Stimulated activated CD8-positive, alpha-beta memory T cell treated with anti-CD3 and anti-CD28 coated beads, Interleukin-7, amount 100 ng/mL, for 24 hours (primary cell): ENCODE measurements at regions not wholly inside any gene's neighbourhood (a gene's known extent, or its start where the extent isn't known, plus 50 kb on each side); places are given as distances from the start of the nearest gene placed in this dataset.
"Not testable (repeated sequence)": the region's sequence is repeated elsewhere in the genome, so short reads cannot be mapped to it uniquely, and the experiment has no call there.

Source experiments
- DNase-seq: peaks from one replicate; pipeline ENCODE4 v3.0.0-alpha.2; 2020; ENCODE audit warnings: low read depth

DNA sequence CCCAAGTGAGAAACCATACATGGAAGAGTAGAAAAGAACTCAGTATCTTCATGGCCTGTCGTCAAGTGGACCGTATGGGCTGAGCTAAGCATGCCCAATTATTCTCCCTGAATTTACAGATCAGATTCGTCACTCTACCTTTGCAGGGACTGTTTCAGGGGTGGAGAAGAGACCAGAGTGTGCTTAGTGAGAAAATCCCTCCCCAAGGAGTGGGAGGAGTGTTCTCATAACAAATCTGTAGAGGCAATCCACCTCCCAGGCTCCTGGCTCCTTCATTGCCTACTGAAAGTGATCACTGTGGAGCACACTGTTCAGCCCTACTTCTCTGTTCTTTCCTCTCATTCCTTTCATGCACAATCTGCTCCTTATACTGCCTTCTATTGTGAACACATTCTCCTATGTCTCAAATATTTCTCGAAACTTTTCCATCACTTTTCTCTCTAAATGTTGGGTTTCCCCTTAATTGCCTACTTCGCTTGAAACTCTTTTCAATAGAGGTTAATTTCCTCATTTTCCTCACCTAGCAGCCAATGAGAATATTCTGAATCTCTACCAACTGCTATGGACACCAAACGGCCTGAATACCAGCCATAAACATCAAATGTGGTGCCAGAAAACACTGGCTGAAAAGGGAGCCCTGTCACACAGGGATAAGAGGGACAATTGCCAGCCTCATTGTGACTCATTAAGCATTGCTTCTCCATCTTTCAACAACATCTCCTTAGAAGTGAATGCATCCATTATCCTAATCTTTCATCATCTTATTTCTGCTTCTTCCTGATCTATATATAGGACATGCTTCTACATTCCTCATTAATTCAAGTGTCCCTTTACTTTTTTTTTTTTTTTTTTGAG, 398.3 kb downstream of the UTRN start:
- DNase-seq: no peak

DNA sequence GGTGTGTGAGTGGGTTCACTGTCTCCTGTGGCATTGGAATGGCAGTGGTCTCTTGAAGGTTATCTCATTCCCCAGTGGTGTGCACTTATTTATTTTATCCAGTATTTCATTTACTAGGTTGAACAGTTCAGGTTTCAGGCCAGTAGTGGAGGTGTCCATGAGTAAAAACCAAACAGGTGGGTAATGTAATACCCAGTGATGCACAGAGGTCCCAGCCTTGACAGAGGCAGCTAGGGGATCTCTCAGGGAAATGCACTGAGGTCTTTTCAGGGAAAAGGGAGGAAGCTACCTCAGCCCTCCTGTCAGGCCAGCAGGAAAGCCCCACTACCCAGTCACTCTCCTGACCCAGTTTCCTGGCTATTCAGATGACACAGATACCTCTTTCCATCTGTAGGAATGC, 403.6 kb downstream of the UTRN start:
- DNase-seq: no peak

DNA sequence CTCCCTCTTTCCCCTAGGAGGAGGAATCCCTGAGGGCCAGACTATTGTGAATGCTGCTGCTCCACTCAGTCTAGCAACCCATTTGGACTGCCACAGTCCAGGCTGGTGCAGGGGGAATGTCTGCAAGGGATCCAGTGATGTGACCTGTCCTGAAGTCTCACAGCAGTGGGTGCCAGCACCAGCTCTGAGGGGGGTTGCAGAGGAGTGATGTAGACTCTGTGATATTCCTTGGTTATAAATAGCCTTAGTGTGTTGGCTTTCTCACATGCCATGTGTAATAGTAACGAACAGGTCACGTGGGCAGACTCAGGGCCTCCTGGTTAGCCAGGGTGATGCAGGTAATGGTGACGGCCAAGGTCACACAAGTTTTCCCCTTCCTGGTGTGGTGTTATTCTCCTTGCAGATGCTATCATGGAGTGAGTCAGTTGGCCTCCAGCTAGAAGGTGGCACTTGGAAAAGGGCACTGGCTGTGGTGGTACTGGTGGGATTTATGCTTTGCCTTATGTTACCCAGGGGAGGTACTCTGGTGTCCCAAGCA, 404.4 kb downstream of the UTRN start:
- no peak for DNase-seq

DNA sequence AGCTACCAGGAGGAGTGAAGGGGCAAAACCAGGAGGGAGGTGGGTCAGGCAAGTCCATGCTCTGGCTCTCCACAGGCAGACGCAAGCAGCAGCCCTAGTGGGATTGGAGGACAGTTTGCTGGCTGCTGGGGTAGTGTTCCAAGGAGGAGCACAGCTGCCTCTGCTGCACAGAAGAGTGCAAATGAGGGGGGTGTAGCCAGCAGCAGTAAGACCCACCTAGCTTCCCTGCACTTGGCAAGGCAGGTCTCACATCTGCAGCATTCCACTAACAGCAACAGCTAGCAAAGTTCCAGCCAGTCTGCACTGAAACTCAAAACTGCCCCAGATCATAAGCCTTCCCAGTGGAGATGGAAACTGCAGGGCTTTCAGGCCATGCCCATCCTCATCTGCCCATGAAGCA, 405.0 kb downstream of the UTRN start:
- no peak for DNase-seq

DNA sequence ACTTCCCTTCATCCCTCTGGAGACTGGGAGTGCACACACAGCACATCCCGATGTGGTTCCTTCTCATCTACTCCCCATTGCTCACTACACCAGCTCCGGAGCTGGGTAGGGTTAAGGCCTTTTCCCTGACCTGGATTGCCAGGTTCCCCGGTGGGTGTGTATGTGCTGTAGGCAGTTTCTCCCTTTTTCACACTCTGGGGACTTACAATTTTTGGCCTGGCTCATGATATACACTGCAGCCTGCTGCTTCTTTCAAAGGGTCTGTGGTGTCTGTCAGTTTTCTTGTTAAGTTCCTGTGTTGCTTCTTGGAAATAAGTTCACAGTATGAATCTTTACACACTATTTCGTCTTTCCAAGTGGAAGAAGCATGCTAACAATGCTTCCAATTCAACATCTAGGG, 405.5 kb downstream of the UTRN start:
- no peak for DNase-seq

DNA sequence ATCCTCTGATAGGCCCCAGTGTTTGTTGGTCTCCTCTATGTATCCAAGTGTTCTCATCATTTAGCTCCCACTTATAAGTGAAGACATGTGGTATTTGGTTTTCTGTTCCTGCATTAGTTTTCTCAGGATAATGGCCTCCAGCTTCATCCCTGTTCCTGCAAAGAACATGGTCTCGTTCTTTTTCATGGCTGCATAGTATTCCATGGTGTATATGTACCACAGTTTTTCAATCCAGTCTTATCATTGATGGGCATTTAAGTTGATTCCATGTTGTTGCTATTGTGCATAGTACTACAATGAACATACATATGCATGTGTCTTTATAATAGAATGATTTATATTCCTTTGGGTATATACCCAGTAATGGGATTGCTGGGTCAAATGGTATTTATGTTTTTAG, 406.9 kb downstream of the UTRN start:
- DNase-seq: not testable (repeated sequence)

DNA sequence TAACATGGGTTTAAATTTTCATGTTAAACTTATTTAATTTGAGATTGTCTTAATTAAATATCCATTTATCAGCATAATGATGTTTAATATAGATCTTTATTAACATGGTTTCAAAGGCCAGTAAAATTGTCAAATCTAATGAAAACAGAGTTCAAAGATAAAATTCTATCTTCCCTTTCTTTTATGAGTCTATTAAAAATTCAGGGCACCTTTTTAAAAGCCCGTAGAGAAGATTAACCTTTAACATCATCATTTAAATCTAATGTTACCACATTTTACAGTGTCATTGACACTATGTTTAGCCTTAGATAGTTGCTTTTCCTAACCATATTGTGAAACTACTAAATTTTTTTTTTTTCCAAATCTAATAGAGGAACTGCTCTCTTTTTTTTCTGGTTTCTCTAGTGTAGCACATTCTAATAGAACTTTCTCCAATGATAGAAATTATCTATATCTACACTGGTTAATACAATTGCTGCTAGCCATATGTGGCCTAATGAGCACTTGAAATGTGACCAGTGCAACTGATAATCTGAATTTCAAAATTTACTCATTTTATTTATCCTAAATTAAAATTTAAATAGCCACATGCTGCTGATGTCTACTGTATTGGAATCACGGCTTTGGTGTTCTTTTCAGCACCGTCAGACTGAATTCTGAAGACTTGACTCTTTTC, 410.9 kb downstream of the UTRN start:
- DNase-seq: no peak

DNA sequence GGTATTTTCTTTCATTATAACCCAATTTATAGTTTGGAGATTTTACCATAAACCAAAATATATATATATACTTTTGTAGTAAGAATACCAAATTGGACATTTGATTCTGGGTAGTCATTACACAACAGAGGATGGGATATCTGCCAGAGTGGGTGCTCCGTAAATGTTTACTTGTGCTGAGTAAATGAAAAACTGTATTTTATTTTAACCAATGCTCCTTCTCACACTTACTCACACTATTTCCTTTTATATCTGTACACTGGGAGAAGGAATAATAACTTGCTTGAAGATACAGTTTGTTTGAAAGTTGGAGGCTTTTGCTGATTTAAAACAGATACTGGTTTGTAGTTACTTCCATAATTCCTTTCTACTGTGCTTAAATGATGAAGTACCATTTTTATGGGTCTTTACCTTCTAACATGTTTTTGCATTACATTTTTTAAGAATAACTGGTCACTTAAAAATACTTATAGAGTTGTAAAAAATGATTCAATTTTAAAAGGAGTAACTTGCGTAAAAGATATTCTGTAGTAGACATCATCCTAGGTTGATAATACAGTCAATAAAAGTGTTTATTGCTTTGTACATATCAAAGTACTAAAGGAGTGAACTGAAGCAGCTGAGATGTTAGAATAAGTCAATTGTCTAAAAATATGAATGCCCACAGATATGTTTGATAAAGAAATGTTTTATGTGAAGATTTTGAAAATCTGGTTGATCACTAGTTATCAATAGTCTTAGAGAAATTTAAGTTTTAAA, 411.7 kb downstream of the UTRN start:
- DNase-seq: no peak

DNA sequence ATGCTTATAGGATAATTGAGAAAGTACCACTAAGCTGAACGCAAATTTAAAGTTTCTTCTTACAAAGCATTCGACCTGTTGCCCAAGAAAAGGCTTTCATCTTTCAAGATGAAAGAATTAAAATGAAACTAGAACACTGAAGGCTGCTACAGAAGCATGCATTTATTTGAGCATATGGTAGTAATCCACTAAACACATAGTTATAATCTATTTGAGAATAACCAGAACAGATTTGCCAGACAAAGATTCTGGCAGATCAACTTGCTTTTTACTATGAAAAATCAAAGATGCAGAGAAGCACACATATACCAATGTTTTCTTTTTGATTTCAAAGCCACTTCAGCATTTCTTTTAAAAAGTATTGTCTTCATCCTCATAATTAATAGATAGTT, 412.2 kb downstream of the UTRN start:
- no peak for DNase-seq

DNA sequence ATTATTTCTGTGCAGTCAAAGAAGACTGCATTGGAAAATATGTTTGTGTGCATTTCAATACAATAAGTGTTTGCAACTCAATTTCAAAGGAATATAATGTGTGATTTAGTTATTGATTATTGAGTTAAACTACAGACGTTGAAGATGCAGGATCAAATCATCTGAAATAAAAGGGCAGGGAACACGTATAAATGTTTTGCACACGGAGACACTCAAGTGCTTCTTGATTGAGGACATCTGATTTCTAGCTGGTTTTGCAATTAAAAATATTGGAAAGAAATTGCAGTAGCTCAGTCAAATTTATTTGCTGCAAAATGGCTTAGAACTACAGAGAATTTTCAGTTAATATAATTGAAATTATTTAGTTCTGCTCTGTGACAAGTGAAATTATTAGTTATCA, 412.7 kb downstream of the UTRN start:
- DNase-seq: no peak

DNA sequence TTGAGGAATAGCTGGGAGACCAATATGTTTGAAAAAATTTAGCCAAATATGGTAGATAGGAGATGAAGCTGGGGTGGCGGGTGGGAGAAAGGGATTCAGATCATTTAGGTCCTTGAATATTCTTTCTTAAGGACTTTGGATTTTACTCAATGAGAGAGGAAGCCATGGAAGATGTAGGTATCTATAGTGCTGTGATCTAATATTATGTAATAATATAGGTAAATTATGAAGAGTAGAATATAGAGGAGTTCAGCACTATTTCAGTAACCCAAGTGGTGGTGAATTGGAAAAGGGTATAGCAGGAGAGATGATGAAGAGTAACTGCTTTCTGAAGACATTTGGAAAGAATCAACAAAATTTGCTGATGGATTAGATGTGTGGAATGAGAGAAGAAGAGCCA, 417.6 kb downstream of the UTRN start:
- DNase-seq: no peak

DNA sequence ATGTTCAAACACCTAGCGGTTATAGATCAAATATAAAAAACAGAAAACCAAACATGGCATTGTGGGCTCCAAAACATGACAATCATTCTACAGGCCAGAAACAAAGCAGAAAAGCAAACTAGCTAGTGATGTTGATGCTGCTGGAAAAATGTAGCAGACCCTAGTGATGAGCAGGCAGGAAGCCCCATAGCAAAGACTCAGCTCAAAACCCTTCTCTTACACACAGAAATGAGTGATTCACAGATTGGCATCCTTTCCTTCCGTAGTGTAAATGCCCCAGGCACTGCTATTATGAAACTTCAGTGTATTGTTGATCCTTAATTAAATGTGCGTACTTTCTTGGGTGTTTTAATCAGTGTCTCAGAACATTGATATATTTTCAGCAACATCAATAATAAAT, 425.1 kb downstream of the UTRN start:
- no peak for DNase-seq

DNA sequence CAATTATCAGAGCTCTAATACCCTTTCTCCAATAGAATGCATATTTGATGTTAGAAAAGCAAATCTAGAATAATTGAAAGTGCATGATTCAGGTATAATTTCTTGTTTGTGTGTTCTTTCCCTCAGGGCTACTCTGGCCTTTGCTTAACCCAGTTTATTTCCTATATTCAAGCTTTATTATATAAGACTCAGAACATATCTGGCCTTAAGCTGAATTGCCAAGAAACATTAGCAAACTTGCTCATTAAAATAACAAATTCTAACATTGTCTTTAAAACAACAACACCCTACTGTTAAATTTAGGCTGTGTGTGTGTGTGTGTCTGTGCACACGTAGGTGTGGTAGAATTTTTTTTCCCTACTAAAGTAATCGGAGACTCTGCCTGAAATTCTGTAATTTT, 426.5 kb downstream of the UTRN start:
- DNase-seq: no peak

DNA sequence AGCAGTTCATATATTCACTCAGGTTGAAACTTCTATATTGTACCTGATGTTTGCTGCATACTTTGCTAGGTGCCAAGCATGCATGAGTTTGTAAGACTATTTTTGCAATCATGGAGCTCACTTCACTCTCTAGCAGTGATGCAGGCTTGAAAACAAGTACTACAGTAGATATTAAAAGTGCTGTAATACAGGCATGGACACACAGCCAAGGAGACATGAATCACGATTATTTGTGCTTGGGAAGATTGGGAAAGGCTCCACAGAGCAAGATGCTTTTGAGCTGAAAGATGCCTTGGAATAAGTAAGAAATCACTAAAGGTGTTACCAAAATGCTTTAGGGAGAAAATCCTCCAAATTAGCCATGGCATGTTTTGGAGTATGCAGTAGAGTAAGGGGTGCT, 427.4 kb downstream of the UTRN start:
- no peak for DNase-seq

DNA sequence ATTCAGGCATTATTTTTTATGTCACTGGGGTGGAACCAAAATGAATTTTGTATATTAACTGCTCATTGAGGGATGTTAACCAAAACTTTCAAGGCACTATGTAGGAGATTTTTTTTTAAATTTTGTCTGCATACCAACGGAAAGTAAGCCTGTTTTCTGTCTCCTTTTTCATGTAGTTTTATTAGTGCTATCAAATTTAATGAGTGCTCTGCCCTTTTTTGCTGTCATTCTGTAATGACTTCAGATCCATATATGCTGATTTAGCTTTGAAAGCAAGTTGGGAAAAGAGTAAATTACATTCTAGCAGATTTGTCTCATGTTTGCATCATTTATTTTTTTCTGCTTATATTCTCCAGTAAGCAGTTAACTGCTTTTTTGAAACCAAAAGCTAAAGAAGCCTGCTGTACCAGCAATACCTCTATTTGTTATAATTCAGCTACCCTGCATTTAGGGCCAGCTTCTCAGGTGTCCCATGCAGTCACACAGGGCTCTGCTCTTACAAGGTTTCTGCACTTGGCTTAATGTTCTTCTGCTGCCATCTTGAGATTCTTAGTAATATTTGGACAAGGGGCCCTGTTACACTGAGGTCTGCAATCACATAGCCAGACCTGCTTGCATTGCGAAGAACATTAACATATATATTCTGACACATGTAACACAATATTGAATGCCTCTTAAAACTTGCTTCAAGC, 429.0 kb downstream of the UTRN start:
- DNase-seq: no peak

DNA sequence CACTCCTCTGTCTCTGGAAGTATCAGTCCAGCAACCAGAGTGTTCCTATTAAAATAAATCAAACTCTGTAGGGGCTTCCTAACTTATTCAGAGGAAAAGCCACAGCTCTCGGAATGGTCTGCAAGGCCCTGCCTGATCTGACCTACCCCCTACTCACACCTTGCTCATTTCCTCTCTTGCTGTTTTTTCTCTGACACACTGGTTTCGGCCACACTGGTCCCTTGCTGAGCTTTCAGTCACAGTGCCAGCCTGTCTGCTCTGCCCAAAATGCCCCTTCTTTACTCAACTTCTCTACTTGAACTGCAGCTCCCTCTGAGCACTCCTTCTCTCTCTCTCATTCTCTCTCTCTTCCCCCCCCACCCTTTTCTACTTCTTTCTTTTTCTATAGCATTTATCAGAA, 430.2 kb downstream of the UTRN start:
- no peak for DNase-seq

DNA sequence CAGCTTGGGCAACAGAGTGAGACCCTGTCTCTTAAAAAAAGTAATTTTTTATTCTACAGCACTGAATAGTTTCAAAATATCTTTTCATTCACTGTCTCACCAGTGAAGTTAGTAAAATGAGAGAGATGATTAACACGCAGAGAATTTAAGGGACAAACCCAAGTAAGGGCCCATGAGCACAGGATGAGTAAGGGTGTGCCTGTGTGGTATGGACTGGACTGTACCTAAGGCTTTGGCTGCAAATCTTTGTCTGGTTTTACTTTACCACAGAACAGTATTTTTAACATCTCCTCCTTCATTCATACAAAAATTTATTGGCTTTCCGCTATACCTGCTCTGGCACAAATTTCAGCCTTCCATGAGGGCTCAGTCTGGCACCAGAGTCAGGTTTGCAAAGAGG, 433.3 kb downstream of the UTRN start:
- no peak for DNase-seq

DNA sequence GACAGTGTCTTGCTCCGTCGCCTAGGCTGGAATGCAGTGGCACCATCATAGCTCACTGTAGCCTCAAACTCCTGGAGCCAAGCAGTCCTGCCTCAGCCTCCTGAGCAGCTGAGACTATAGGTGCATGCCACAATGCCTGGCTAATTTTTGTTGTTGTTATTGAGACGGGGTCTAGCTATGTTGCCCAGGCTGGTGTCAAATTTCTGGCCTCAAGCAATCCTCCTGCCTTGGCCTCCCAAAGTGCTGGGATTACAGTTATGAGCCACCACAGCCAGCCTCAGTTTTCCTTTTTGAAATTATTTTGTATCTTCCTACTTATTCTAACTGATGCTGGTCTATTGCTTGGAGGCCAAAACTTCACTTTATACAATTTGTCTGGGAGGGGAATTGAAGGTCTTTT, 436.1 kb downstream of the UTRN start:
- DNase-seq: no peak

DNA sequence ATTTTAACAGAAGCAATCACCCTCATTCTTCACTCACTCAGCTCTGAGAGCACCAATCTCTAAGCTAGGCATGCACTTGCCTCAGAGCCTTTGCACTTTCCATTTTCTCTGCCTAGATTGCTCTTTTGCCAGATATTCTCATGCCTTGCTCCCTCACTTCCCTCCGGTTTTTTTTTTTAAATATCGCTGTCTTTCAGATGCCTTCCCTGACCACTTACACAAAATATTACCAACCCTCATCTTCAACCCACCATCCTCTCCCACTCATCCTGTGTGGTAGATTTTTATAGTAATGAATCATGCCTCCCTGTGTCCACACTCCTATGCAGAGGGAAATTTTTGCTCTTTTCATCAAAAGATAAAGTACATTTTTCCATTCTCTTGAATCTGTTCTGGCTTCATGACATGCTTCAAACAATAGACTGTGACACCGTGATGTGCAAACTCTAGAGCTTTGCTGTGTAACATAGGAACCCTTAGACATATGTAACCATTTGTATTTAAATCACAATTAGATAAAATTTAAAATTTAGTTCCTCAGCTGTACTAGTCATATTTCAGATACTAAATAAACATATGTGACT, 437.1 kb downstream of the UTRN start:
- no peak for DNase-seq

DNA sequence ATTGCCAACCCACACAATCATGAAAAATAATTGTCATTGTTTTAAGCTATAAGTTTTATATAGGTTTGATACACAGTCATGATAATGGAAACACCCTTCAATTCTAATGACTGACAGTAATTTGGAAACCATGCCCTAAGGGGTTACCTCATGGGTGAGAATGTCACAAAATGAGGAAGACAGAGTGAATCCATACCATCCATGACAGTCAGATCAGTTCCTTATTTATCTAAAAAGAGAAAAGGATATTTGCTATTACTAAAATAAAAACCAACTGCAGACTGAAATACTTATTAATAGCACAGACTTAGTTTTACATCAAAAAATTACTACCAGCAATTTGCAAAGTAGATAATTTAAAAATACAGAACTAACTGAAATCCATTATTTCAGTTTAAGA, 437.8 kb downstream of the UTRN start:
- no peak for DNase-seq

DNA sequence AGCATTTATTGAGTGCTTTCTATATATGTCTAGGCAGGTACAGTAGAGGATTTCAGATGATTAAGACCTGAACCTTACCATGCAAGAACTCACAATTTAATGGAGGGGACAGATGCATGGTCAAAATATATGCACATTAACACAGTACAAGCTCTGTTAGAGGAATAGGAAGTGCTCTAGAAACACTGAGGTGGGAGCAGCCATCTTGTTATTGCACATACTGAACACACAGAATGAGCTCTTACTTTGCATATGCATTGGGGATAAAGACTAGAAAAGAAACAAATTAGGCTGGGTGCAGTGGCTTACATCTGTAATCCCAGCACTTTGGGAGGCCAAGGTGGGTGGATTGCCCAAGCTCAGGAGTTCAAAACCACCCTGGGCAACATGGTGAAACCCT, 438.3 kb downstream of the UTRN start:
- no peak for DNase-seq

DNA sequence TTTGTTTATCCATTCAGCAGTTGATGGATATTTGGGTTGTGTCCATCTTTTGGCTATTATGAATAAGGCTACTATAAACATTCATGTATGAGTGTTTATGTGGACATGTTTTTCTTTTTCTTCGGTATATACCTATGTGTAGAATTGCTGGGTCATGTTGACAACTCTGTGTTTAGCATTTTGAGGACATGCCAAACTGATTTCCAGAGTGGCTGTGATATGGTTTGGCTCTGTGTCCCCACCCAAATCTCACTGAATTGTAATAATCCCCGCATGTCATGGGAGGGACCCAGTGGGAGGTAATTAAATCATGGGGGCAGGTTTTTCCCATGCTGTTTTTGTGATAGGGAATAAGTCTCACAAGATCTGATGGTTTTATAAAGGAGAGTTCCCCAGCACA, 439.7 kb downstream of the UTRN start:
- no peak for DNase-seq
